Panc1 (cell line): ENCODE measurements at regions not wholly inside any gene's neighbourhood (a gene's known extent, or its start where the extent isn't known, plus 50 kb on each side); places are given as distances from the start of the nearest gene placed in this dataset.

ENCODE experiments used
- POLR2AphosphoS5 ChIP-seq: IDR thresholded peaks from 2 replicates; pipeline ENCODE4 v1.6.1; 2012; ENCODE audit warnings: mild to moderate bottlenecking, low read depth, low read length, moderate library complexity
- SIN3A ChIP-seq: IDR thresholded peaks from 2 replicates; pipeline ENCODE4 v1.6.1; 2012; ENCODE audit warnings: low read depth, mild to moderate bottlenecking, low read length, moderate library complexity, borderline replicate concordance; ENCODE audit not compliant: insufficient read depth
- TCF7L2 ChIP-seq: IDR thresholded peaks from 2 replicates; pipeline ENCODE4 v1.6.1; 2011; ENCODE audit warnings: mild to moderate bottlenecking, low read depth, low read length, inconsistent platforms
- TF ChIP-seq, protein P1 (sequence below): fragments of 450-650 bp; IDR thresholded peaks from 2 replicates; pipeline ENCODE4 v1.5.1; 2017; ENCODE audit warnings: mild to moderate bottlenecking
- TF ChIP-seq, protein P2 (sequence below), 2 experiments: IDR thresholded peaks; 2 replicates each; pipeline ENCODE4 v1.6.1; 2011 to 2012; ENCODE audit warnings: low read depth in 2 of 2, control low read depth in 1 of 2, low read length in 1 of 2, mild to moderate bottlenecking in 1 of 2, moderate library complexity in 1 of 2; ENCODE audit not compliant: insufficient read depth in 1 of 2

DNA sequence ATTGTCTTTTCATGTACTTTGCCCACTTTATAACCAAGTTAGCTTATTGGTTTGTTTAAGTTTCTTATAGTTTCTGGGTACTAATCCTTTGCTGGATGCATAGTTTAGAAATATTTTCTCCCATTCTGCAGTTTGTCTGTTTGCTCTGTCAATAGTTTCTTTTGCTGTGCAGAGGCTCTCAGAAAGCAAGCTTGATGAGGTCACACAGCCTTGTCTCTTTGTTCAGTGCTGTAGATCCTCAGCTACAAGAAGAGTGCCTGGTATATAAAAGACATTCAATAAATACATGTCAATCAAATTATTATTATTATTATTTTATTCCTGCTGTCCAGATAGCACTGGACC, 55.2 kb upstream of the MEDAG start:
- TF ChIP-seq, protein P1, sequence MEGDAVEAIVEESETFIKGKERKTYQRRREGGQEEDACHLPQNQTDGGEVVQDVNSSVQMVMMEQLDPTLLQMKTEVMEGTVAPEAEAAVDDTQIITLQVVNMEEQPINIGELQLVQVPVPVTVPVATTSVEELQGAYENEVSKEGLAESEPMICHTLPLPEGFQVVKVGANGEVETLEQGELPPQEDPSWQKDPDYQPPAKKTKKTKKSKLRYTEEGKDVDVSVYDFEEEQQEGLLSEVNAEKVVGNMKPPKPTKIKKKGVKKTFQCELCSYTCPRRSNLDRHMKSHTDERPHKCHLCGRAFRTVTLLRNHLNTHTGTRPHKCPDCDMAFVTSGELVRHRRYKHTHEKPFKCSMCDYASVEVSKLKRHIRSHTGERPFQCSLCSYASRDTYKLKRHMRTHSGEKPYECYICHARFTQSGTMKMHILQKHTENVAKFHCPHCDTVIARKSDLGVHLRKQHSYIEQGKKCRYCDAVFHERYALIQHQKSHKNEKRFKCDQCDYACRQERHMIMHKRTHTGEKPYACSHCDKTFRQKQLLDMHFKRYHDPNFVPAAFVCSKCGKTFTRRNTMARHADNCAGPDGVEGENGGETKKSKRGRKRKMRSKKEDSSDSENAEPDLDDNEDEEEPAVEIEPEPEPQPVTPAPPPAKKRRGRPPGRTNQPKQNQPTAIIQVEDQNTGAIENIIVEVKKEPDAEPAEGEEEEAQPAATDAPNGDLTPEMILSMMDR, result no peak
- TF ChIP-seq, protein P2, sequence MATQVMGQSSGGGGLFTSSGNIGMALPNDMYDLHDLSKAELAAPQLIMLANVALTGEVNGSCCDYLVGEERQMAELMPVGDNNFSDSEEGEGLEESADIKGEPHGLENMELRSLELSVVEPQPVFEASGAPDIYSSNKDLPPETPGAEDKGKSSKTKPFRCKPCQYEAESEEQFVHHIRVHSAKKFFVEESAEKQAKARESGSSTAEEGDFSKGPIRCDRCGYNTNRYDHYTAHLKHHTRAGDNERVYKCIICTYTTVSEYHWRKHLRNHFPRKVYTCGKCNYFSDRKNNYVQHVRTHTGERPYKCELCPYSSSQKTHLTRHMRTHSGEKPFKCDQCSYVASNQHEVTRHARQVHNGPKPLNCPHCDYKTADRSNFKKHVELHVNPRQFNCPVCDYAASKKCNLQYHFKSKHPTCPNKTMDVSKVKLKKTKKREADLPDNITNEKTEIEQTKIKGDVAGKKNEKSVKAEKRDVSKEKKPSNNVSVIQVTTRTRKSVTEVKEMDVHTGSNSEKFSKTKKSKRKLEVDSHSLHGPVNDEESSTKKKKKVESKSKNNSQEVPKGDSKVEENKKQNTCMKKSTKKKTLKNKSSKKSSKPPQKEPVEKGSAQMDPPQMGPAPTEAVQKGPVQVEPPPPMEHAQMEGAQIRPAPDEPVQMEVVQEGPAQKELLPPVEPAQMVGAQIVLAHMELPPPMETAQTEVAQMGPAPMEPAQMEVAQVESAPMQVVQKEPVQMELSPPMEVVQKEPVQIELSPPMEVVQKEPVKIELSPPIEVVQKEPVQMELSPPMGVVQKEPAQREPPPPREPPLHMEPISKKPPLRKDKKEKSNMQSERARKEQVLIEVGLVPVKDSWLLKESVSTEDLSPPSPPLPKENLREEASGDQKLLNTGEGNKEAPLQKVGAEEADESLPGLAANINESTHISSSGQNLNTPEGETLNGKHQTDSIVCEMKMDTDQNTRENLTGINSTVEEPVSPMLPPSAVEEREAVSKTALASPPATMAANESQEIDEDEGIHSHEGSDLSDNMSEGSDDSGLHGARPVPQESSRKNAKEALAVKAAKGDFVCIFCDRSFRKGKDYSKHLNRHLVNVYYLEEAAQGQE (IDR thresholded peaks at IDR 0.05; ENCODE audit: insufficient read depth in 1 of 2, low read depth in 2 of 2, low read length in 1 of 2), result no peak
- TF ChIP-seq POLR2AphosphoS5, result no peak
- TF ChIP-seq TCF7L2, result no peak
- TF ChIP-seq SIN3A, result no peak
